HG03469 (cell line): ENCODE measurements at regions not wholly inside any gene's neighbourhood (a gene's known extent, or its start where the extent isn't known, plus 50 kb on each side); places are given as distances from the start of the nearest gene placed in this dataset.
"Not testable (repeated sequence)": the region's sequence is repeated elsewhere in the genome, so short reads cannot be mapped to it uniquely, and the experiment has no call there.

Source experiments
- ATAC-seq: cut with Tn5 transposase; IDR thresholded peaks from one replicate; pipeline ENCODE4 v1.9.1; 2021; ENCODE audit warnings: mild to moderate bottlenecking, moderate library complexity, moderate number of reproducible peaks; ENCODE audit not compliant: unreplicated experiment

DNA sequence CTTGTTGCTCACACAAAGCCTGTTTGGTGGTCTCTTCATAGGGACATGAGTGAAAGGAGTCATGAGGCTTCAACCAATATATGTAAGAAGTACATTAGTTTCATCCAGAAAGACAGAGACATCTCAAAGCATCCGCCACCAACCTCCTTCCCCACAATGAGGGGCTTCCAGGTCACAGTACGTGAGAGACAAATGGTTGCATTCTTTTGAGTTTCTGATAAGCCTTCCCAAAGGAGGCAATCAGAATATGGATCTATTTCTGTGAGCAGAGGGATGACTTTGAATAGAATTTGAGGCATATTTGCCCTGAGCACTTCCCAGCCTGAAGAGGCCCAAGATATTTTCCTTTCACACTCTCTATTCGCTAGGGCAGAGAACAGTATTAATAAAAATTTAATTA lies 931.1 kb downstream of the FAM181B start:
- no peak for ATAC-seq

DNA sequence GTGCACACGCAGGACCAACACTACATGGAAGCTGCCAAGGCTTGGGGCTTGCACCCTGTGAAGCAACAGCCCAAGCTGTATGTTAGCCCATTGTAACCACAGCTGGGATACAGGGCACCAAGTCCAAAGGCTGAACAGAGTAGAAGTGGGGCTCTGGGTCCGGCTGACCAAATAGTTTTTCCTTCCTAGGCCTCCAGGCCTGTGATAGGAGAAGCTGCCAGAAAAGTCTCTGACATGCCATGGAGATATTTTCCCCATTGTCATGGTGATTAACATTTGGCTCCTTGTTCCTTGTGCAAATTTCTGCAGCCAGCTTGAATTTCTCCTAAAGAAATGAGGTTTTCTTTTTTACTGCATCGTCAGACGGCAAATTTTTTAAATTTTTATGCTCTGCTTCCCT lies 941.2 kb downstream of the FAM181B start:
- no peak for ATAC-seq

DNA sequence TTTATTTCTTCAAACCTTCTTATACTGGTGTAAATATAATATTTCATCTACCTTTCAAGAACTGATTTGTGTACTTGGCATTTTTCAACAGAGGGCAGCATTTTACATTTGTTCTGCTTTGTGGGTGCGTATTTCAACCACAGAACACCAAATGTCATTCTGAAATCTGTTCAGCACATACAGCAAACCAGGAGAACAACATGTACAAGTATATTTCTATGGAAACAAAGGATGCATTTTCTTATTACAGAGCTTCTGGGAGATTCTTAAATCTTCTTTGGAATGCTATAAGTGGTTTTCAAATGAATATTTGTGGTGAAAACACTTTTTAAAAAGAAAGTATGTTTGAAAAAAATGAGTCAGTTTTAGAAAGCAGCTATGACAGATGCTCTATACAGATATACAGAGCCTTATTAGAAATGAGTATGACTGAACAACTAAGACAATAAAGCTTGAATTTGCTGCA lies 946.0 kb downstream of the FAM181B start:
- ATAC-seq = no peak

DNA sequence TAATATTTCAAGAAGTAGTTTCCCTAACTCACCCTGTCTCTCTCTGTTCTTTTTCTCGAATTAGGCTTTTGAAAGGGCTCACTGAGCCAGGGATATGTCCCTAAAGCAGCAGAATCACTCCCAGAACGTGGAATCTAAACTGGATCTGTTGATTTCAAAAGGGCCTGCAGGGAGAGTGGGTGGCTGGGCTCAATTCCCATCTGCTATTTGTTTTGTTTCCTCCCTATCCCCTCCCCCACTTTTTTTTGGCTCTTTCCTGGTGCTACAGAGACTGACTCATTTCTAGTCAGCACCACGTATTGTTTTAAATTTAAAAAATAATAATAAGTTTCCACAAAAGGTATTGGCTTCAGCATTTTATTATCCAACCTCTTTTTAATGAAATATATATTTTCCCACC lies 961.5 kb downstream of the FAM181B start:
- ATAC-seq = no peak

DNA sequence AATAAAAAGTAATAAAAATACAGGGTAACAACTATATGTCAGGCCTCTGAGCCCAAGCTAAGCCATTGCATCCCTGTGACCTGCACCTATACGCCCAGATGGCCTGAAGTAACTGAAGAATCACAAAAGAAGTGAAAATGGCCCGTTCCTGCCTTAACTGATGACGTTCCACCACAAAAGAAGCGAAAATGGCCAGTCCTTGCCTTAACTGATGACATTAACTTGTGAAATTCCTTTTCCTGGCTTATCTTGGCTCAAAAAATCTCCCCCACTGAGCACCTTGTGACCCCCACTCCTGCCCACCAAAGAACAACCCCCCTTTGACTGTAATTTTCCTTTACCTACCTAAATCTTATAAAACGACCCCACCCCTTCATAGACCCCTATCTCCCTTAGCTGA lies 963.8 kb downstream of the FAM181B start:
- ATAC-seq = not testable (repeated sequence)

DNA sequence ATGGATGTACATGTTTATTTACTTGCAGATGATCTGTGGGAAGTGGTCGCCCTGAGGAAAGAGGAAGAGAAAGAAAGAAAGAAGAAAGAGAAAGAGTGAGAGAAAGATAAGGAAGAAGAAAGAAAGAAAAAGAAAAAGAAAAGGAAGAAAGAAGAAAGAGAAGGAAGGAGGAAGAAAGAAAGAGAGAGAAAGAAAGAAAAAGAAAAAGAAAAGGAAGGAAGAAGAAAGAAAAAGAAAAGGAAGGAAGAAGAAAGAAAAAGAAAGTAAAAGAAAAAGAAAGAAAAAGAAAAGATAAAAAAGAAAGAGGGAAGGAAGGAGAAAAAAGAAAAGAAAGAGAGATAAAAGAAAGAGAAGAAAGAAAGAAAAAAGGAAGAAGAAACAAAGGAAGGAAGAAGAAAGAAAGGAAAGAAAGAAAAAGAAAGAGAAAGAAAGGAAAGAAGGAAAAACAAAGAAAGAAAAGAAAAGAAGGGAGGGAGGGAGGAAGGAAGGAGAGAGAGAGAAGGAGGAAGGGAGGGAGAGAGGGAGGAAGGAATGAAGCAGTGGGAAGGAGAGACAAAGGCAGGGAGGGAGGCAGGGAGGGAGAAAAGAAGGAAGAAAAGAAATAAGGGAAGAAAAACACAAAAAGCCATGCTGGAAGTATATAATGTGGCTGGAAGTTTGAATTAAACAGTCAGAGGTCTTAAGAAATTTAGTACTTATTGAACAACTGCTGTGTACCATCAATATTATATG lies 976.6 kb downstream of the FAM181B start:
- ATAC-seq = no peak

DNA sequence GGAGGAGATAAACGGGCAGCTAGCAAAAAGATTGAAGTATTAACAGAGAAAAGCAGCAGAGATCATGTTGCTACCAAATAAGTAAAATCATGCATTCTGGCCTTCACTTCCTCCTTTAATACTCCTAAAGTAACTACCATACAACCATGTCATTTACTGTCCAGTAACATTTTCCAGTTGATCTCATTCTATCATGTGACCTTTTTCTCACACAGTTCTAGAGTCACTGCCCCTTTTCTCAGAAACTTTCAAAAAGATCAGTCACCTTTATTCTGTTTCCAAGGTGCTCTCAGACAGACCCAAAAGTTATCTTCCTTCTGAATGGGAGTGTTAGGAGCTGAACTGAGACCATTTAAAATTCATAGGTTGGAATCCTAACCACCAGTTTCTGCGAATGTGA lies 984.4 kb downstream of the FAM181B start:
- ATAC-seq = no peak

DNA sequence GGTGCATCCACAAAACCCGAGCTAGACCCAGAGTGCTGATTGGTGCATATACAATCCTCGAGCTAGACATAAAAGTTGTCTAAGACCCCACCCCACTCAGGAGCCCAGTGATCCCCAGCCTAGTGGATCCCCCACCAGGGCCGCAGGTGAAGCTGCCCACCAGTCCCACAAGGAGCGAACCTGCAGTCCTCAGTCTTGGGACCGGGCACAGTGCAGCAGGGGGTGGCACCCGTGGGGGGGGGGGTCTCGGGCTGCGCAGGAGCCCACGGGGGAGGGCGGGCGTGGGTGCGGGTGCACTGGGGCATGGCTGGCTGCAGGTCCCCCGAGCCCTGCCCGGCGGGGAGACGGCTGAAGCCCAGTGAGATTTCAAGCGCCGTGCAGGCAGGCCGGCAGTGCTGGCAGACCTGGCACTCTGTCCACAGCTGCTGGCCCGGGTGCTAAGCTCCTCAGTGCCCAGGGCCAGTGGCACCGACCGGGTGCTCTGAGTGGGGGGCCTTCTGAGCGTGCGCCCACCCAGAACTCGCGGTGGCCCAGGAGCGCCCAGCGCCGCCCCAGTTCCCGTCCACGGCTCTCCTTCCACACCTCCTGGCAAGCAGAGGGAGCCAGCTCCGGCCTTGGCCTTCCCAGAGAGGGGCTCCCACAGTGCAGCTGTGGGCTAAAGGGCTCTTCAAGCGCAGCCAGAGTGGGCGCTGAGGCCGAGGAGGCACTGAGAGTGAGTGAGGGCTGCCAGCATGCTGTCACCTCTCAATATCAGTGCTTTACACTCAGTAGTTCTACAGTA lies 989.1 kb downstream of the FAM181B start:
- no peak for ATAC-seq

DNA sequence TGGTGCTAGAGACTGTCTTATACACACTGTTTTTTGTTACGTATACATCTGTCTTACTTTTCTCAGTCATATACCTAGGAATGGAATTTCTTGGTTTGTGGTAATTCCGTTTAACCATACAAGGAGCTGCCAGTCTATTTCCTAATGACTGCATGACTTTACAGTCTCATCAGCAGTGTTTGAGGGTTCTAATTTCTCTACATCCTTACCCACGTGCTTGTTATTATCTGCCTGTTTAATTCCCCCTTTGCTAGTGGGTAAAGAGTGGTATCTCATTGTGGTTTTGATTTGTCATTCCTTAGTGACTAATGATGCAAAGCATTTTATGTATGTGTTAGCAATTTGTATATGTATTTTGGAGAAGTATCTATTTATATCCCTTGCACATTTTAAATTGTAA lies 1008.0 kb downstream of the FAM181B start:
- no peak for ATAC-seq

DNA sequence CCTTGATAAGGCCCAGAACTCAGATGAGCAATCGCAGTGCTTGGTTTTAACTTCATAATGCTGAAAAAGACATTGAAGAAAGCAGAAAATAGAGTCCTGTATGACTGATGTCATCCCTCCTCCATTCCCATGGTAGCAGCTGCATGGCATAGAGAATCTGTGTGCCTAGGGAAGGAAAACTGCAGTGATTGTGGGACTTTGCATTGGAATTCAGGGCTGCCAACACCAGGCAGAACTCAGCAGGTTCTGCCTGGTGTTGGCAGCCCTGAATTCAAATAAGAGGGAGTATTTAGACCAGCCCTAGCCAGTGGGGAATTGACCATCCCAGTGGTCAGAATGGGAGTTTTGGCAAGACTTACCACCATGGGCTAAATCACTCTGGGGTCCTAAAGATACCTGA lies 1016.0 kb downstream of the FAM181B start:
- ATAC-seq = no peak

DNA sequence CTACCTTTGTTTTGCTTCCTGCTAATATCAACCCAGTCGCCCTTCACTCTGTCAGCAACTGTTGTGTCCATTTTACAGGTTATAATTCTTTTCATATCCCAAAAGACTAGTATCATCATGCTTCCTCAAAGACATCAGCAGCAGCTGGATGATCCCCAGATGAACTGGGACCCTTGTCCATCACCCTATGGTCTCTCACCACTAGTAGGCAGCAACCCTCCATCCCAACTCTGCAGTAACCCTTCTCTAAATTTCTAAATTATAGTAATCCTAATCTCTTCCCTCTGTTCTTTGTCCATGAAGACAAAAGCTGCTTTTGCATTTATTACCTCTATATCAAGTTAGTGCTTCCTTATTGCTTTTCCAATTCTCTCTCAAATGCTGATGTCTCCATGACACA lies 1025.8 kb downstream of the FAM181B start:
- no peak for ATAC-seq

DNA sequence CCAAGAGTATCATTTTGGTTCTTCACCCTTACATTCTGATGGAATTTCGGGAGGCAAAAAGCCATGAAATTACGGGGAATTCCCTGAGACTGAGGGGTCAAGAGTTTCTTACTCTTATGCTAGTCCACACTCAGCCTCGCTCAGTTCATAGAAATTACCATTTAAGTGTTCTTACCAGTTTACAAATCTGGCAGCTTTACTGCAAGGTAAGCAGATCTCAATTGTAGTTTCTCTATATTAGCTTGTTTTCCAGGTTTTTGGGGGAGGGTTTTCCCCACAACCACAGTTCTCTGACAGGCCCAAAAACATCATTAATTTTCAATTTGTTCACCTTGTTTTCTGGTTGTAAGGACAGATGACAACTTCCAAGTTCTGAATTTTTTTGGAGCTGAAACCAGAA lies 1028.4 kb downstream of the FAM181B start:
- ATAC-seq = no peak

DNA sequence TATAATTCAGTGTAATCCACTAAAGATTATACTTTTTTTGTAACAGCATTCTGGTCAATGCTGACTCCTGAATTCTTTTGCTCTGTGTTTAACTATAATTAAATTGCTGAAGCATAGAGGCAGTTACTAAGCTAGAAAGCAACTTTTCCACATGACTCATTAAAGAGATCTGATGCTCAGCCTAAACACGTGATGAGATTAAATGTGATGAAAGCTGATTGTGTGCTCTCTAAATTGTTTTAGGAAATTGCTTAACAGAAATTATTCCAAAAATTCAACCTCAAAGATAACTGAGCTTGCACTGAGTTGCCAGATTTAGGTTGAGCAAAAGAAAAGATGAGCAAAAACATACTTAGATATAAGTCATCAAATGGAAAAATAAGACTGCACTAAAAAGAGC lies 1033.6 kb downstream of the FAM181B start:
- ATAC-seq = no peak

DNA sequence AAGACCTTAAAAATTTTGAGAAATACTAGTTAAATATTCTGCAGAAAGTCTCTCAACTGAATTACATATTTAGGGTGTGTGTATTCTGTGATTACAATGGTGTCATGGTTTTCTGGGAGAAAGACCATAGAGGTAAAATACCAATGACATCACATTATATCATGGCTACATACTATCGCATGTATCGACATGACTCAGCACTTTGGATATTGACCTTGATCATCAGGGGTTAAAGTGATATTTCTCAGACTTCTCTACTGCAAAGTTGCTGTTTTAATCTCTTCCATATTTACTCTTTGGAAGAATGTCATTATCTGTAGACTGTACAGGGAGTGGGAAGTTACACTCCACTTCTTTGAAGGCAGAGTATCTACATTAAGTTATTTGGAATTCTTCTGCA lies 1046.6 kb downstream of the FAM181B start:
- ATAC-seq = no peak

DNA sequence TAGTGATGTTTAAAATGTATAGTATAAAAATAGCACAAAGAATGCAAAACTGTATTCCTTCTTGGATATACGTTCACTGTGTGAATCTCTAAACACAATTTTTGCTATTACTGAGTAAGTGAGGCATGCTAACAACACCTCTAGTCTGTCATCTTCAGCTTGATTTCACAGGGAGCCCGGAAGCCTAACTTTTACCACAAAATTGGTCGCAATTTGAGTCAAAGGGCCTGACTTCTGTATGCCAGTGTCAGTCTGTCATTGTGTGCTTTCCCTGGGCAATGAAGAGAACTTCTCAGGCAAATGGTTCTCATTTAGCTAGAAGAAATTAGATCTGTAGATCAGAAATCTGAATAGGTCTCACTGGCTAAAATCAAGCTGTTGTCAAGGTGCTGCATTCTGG lies 1059.5 kb downstream of the FAM181B start:
- ATAC-seq = peak; percentile 84

DNA sequence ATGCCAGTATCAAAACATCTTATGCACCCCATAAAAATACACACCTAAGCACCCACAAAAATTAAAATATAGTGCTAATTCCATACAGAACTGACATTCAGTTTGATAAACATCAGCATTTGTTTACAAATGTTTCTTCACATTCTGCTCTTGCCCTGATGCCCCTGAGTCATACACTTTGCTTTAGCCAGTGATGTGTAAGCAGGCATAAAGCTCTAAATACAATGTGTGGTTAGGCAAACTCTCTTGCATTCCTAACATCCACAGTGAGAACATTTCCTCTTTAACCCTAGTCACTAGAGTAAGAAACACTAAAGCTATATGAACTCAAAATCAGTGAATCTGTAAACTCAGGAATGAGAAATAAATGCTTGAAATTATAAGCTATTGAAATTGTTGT lies 1060.7 kb downstream of the FAM181B start:
- no peak for ATAC-seq

DNA sequence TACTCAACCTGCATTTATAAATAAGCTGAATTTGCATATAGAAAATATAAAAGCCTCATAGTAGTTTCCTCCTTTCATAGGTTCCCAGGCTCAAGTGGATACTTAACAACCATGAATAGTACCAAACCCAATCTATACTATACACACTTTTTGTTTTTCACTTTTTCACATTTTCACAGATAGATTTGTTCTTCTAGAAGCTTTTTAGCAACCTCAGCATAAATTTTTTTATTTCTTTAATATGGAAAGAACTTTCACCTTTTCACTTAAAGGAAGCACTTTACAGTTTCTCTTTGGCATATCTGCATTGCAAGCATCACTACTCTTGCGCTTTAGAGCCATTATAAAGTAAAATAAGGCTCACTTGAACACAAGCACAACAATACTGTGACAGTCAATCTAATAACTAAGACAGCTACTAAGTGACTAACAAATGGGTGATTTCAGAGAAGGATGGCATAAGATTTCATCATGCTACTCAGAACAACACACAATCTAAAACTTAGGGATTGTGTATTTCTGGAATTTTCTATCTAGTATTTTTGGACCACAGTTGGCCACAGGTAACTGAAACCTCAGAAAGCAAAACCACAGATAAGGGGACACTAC lies 1063.6 kb downstream of the FAM181B start:
- ATAC-seq = no peak

DNA sequence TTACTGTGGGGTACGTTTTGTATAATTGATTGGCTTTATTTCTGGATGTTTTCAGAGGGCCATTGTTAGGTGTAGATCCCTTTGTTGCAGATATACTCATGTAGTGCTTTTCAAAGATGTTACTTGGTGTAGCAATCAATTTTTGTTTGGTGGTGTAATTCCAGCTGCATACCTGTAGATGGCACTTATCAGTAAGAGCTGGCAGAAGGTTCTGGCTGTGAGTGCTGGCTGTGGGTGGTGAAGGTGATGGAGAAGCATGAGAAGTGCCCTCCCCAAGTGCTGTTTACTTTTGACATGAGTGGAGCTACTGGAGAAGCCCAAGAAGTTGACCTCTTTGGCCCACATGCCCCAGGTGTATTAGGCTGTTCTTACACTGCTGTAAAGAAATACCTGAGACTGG lies 1074.9 kb downstream of the FAM181B start:
- peak; percentile 88 for ATAC-seq

DNA sequence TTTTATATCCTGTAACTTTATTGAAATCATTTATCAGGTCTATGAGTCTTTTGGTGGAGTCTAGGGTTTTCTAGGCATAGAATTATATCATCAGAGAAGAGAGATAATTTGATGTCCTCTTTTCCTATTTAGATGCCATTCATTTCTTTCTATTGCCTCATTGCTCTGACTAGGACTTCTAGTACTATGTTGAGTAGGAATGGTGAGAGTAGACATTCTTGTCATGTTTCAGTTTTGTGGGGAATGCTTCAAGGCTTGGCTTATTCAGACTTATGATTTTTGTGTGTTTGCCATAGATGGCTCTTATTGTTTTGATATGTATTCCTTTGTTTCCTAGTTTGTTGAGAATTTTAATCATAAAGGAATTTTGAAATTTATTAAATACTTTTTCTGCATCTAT lies 1078.3 kb downstream of the FAM181B start:
- ATAC-seq = no peak

DNA sequence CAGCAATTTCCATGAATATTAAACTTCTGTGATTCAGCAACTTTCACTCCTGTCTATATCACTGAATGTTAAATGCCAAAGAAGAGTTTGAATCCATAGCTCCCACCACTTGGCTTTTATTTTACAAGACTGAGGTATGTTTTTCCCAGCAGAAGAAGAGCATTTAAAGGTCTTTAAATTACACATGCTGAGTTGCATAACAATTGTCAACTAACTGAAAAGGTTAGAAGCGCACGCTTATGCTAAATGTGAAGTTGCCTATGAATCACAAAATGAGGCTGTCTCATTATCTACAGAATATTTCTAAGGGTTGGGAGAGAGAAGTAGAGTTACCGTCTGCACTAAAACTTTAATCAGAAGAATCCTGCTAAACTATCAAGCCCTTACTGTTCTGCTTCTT lies 1086.3 kb downstream of the FAM181B start:
- no peak for ATAC-seq

DNA sequence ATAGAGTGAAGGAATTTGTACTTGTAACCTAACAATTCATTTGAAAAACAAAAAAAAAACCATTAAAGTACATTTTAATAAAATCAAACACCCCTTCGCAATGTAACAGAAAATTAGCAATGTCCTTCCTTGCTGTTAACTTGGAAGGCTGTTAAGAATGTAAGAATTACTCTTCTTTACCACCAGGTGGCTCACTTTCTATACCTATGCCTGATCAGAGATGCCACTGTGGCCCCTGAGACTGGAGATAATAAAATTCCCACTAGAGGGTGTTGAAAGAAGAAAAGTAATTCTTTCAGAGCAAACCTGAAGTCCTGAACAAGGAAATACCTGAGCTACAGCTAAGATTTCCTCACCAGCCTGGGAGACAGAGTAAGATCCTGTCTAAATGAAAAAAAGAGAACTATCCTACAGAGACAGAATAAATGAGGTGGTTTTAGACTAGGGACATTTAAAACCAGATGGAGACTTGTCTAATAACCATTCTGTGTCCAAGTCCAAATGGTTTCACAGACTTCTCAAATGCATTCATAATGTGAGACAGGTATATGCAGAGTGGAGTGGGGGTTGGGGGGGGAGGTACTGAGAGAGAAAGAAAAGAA lies 1089.3 kb downstream of the FAM181B start:
- ATAC-seq = peak; percentile 88

DNA sequence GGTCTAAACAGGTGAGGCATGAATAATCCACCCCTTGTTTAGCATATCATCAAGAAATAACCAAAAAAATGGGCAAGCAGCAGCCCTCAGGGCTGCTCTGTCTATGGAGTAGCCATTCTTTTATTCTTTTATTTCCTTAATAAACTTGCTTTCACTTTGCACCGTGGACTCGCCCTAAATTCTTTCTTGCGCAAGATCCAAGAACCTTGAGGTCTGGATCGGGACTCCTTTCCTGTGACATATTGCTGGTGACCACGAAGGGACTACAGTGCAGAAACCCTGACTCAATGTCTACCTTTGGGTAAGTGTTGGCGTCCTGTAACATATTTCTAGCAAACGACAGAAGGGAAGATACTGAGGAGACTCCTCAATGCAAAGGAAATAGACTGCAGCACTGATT lies 1099.2 kb downstream of the FAM181B start:
- ATAC-seq = no peak
